Endothelial cell of umbilical vein (primary cell): ENCODE measurements at regions not wholly inside any gene's neighbourhood (a gene's known extent, or its start where the extent isn't known, plus 50 kb on each side); places are given as distances from the start of the nearest gene placed in this dataset.

Source experiments
- EZH2 ChIP-seq: IDR thresholded peaks from 2 replicates; pipeline ENCODE4 v1.6.1; 2012; ENCODE audit warnings: borderline replicate concordance, low read depth, mild to moderate bottlenecking, moderate library complexity, low read length, inconsistent platforms; ENCODE audit not compliant: severe bottlenecking
- FOS ChIP-seq: IDR thresholded peaks from 2 replicates; pipeline ENCODE4 v1.6.1; 2011; ENCODE audit warnings: mild to moderate bottlenecking, low read length, moderate library complexity, borderline replicate concordance; ENCODE audit not compliant: insufficient read depth
- POLR2A ChIP-seq: IDR thresholded peaks from 2 replicates; pipeline ENCODE4 v1.6.1; 2012; ENCODE audit warnings: low read depth, mild to moderate bottlenecking, control low read depth, low read length
- POLR2AphosphoS5 ChIP-seq: IDR thresholded peaks from 2 replicates; pipeline ENCODE4 v1.6.1; 2012; ENCODE audit warnings: low read depth, mild to moderate bottlenecking, control low read depth, low read length, moderate library complexity; ENCODE audit not compliant: insufficient read depth
- TF ChIP-seq, protein P1 (sequence below), 2 donors: IDR thresholded peaks; 1 replicate in 1 of 2; 2 replicates in 1 of 2; pipeline ENCODE4 v1.5.1; 2011; ENCODE audit warnings: low read length in 2 of 2, mild to moderate bottlenecking in 2 of 2, moderate library complexity in 2 of 2, control low read depth in 1 of 2, inconsistent platforms in 1 of 2, low read depth in 1 of 2; ENCODE audit not compliant: insufficient read depth in 1 of 2; ENCODE audit errors: extremely low read depth in 1 of 2
- TF ChIP-seq, protein P2 (sequence below): IDR thresholded peaks from 2 replicates; pipeline ENCODE4 v1.6.1; 2011; ENCODE audit not compliant: insufficient read depth, insufficient read length

DNA sequence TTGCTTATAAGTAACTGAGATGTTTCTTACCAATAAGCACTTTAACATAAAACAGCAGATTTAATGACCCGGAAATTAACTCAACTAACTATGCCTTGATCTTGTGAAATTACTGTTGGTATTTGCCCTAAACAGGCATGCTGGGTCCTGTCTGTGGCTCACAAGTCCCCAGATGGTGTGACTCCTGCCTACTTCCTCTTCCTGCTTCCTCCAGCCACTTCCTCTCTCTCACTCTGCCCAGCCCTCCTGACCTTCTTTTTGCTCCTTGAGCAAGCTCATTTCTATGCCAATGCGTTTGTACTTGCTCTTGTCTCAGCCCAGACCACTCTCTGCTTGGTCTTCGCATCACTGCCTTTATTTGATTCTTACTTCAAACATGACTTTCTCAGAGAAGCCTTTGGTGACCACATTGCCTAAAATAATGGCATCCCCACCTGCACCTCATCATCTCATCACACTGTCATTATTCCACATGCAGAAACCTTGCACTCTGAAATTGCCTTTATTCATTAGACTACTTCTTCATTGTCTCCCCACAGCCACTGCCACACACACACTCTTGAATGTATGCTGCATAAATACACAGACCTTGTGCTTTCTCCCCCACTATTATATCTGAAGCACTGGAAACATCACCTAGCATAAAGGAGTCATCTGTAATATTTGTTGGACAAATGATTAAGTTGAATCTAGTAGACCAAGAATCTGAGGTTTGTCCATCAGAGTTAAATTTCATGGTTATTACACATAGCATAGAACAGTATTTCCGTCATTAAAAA is 256.3 kb upstream of the SEMA6D start:
- TF ChIP-seq, protein P1, sequence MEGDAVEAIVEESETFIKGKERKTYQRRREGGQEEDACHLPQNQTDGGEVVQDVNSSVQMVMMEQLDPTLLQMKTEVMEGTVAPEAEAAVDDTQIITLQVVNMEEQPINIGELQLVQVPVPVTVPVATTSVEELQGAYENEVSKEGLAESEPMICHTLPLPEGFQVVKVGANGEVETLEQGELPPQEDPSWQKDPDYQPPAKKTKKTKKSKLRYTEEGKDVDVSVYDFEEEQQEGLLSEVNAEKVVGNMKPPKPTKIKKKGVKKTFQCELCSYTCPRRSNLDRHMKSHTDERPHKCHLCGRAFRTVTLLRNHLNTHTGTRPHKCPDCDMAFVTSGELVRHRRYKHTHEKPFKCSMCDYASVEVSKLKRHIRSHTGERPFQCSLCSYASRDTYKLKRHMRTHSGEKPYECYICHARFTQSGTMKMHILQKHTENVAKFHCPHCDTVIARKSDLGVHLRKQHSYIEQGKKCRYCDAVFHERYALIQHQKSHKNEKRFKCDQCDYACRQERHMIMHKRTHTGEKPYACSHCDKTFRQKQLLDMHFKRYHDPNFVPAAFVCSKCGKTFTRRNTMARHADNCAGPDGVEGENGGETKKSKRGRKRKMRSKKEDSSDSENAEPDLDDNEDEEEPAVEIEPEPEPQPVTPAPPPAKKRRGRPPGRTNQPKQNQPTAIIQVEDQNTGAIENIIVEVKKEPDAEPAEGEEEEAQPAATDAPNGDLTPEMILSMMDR (IDR thresholded peaks at IDR 0.05; ENCODE audit: extremely low read depth in 1 of 2, insufficient read depth in 1 of 2, low read depth in 1 of 2, low read length in 2 of 2), result no peak
- TF ChIP-seq POLR2AphosphoS5, result peak; percentile 29
- no peak for TF ChIP-seq EZH2
- TF ChIP-seq, protein P2, sequence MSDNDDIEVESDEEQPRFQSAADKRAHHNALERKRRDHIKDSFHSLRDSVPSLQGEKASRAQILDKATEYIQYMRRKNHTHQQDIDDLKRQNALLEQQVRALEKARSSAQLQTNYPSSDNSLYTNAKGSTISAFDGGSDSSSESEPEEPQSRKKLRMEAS, result no peak
- no peak for TF ChIP-seq POLR2A
- peak; percentile 28 for TF ChIP-seq FOS
